ENCODE measurements at regions not wholly inside any gene's neighbourhood (a gene's known extent, or its start where the extent isn't known, plus 50 kb on each side); places are given as distances from the start of the nearest gene placed in this dataset.

DNA sequence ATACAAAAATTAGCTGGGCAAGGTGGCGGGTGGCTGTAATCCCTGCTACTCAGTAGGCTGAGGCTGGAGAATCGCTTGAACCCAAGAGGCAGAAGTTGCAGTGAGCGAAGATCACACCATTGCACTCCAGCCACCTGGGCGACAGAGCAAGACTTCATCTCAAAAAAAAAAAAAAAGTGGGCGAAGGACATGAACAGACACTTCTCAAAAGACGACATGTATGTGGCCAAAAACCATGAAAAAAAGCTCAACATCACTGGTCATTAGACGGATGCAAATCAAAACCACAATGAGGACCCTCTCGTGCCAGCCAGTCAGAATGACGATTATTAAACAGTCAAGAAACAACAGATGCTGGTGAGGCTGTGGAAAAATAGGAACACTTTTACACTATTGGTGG, 344.9 kb upstream of the JARID2 start:
- H3K36me3 ChIP-seq (ENCODE audit: control insufficient read depth in 1 of 2, insufficient read depth in 2 of 2, low read depth in 1 of 2, low read length in 2 of 2), result no peaks in the 10 kb centered on the region
- no peak overlapping the region for H2BK120ac ChIP-seq (ENCODE audit: low read depth, low read length)
- H3K27me3 ChIP-seq (ENCODE audit: control insufficient read depth in 1 of 2, insufficient read depth in 1 of 2, low read length in 2 of 2), result peaks cover 0 to 3% of the 10 kb centered on the region in 2 experiments
- H3K4ac ChIP-seq (ENCODE audit: low read depth in 1 of 2, low read length in 2 of 2), result no peak overlapping the region
- no peak overlapping the region for H3K14ac ChIP-seq (ENCODE audit: low read length in 2 of 2)
- no peak overlapping the region for H3K18ac ChIP-seq (ENCODE audit: low read depth in 1 of 2, low read length in 2 of 2)
- H3K79me1 ChIP-seq (replicated peaks; ENCODE audit: low read length, poor library complexity, severe bottlenecking), result no peaks in the 10 kb centered on the region
- H2BK5ac ChIP-seq (ENCODE audit: low read depth, low read length, poor library complexity, severe bottlenecking), result no peak overlapping the region
- no peak for DNase-seq
- no peak overlapping the region for H2BK12ac ChIP-seq (ENCODE audit: low read length in 2 of 2)
- H2AFZ ChIP-seq (ENCODE audit: low read depth, low read length), result no peak overlapping the region
- no peak overlapping the region for H4K91ac ChIP-seq (ENCODE audit: low read length)
- no peak overlapping the region for H4K8ac ChIP-seq (ENCODE audit: low read length)
- H3K4me1 ChIP-seq (ENCODE audit: control insufficient read depth, insufficient read depth, low read depth, low read length), result no peaks in the 10 kb centered on the region
- no peak overlapping the region for H3K27ac ChIP-seq (ENCODE audit: low read length, poor library complexity, severe bottlenecking)
- H3K9ac ChIP-seq (ENCODE audit: low read length), result no peak overlapping the region
- no peaks in the 10 kb centered on the region for H3K9me3 ChIP-seq (ENCODE audit: control insufficient read depth, low read length)
- H3K4me2 ChIP-seq (ENCODE audit: low read length, poor library complexity, severe bottlenecking), result no peak overlapping the region
- no peak overlapping the region for H3K23ac ChIP-seq (ENCODE audit: low read length in 2 of 2)
- WGBS, result 95% methylated on average over 9 of the region's 9 CpGs
- H2BK15ac ChIP-seq (ENCODE audit: low read depth, poor library complexity, severe bottlenecking), result no peak overlapping the region
- H3K4me3 ChIP-seq (ENCODE audit: insufficient read depth in 1 of 2, low read depth in 1 of 2, low read length in 2 of 2), result no peak overlapping the region
- H2AK5ac ChIP-seq (ENCODE audit: low read length, severe bottlenecking), result no peak overlapping the region

DNA sequence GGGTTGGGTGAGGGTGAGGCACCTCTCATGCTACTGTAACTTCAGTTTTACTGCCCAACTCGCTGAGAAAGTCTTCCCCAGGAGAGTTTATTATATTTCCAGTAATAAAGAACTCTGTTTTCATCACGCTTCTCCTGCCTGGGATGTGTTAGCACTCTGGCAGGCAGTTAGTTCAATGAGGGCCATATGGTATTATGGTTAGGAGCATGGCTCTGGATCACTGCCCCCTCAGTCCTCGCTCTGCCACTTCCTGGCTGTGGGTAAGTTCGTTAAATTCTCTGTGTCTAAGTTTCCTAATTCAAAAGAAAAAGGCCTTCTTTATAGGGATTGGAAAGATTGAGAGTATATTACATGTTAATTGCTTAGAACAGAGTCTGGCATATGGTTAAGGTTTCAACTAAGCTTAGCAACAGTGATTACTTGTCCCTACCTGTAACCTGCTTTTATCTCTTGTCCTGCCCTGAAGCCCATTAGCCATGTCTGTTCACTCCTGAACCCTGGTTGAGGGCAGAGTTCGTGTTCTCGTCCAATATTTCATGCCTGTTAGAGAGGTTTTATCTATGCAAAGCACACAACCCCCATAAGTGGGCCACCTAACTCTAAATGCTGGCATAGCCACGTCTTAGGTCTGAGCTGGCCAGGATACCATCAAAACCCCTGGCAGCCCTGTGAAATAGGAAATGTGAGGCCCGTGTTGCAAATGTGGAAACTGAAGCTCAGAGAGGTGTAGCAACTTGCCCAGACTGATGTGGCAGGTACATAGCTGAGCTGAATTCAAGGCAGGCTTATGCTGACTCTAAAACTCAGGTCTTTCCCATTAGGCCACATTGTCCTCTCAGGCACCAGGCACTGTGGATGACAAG, 342.5 kb upstream of the JARID2 start:
- Histone ChIP-seq H3K18ac (ENCODE audit: low read depth in 1 of 2, low read length in 2 of 2) (no peak overlapping the region), H3K27ac (ENCODE audit: low read length, poor library complexity, severe bottlenecking) (no peak overlapping the region), H3K4me2 (ENCODE audit: low read length, poor library complexity, severe bottlenecking) (no peak overlapping the region), H3K27me3 (ENCODE audit: control insufficient read depth in 1 of 2, insufficient read depth in 1 of 2, low read length in 2 of 2) (no peaks in the 10 kb centered on the region), H4K91ac (ENCODE audit: low read length) (no peak overlapping the region), H3K4me1 (ENCODE audit: control insufficient read depth, insufficient read depth, low read depth, low read length) (no peaks in the 10 kb centered on the region), H2BK15ac (ENCODE audit: low read depth, poor library complexity, severe bottlenecking) (no peak overlapping the region), H3K9ac (ENCODE audit: low read length) (no peak overlapping the region), H2BK12ac (ENCODE audit: low read length in 2 of 2) (no peak overlapping the region), H2AFZ (ENCODE audit: low read depth, low read length) (no peak overlapping the region), H3K36me3 (ENCODE audit: control insufficient read depth in 1 of 2, insufficient read depth in 2 of 2, low read depth in 1 of 2, low read length in 2 of 2) (no peaks in the 10 kb centered on the region), H3K23ac (ENCODE audit: low read length in 2 of 2) (no peak overlapping the region), H3K14ac (ENCODE audit: low read length in 2 of 2) (no peak overlapping the region), H2BK120ac (ENCODE audit: low read depth, low read length) (no peak overlapping the region), H4K8ac (ENCODE audit: low read length) (no peak overlapping the region), H3K4ac (ENCODE audit: low read depth in 1 of 2, low read length in 2 of 2) (no peak overlapping the region), H3K9me3 (ENCODE audit: control insufficient read depth, low read length) (no peaks in the 10 kb centered on the region), H2AK5ac (ENCODE audit: low read length, severe bottlenecking) (no peak overlapping the region), H3K79me1 (replicated peaks; ENCODE audit: low read length, poor library complexity, severe bottlenecking) (no peaks in the 10 kb centered on the region), H2BK5ac (ENCODE audit: low read depth, low read length, poor library complexity, severe bottlenecking) (no peak overlapping the region), H3K4me3 (ENCODE audit: insufficient read depth in 1 of 2, low read depth in 1 of 2, low read length in 2 of 2) (no peak overlapping the region)
- WGBS, result 92% methylated on average over 7 of the region's 8 CpGs
- no peak for DNase-seq

DNA sequence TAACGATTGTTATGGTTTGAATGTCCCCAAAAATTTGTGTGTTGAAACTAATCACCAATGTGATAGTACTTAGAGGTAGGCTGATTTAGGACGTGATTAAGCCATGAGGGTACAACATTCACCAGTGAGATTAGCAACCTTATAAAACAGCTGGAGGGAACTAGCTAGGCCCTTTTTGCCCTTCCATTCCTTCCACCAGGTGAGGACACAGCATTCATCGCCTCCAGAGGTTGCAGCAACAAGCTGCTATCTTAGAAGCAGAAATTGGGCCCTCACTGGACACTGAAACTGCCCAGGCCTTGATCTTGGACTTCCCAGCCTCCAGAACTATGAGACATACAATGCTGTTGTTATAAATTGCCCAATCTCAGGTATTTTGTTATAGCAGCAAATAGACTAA, 340.7 kb upstream of the JARID2 start:
- Histone ChIP-seq H4K8ac (ENCODE audit: low read length) (no peak overlapping the region), H2BK5ac (ENCODE audit: low read depth, low read length, poor library complexity, severe bottlenecking) (no peak overlapping the region), H2BK15ac (ENCODE audit: low read depth, poor library complexity, severe bottlenecking) (no peak overlapping the region), H3K79me1 (replicated peaks; ENCODE audit: low read length, poor library complexity, severe bottlenecking) (no peaks in the 10 kb centered on the region), H3K9ac (ENCODE audit: low read length) (no peak overlapping the region), H2AK5ac (ENCODE audit: low read length, severe bottlenecking) (no peak overlapping the region), H3K27me3 (ENCODE audit: control insufficient read depth in 1 of 2, insufficient read depth in 1 of 2, low read length in 2 of 2) (no peaks in the 10 kb centered on the region), H2BK120ac (ENCODE audit: low read depth, low read length) (no peak overlapping the region), H3K23ac (ENCODE audit: low read length in 2 of 2) (no peak overlapping the region), H2AFZ (ENCODE audit: low read depth, low read length) (no peak overlapping the region), H3K14ac (ENCODE audit: low read length in 2 of 2) (no peak overlapping the region), H2BK12ac (ENCODE audit: low read length in 2 of 2) (no peak overlapping the region), H3K4me1 (ENCODE audit: control insufficient read depth, insufficient read depth, low read depth, low read length) (no peaks in the 10 kb centered on the region), H3K9me3 (ENCODE audit: control insufficient read depth, low read length) (no peaks in the 10 kb centered on the region), H3K18ac (ENCODE audit: low read depth in 1 of 2, low read length in 2 of 2) (no peak overlapping the region), H3K36me3 (ENCODE audit: control insufficient read depth in 1 of 2, insufficient read depth in 2 of 2, low read depth in 1 of 2, low read length in 2 of 2) (no peaks in the 10 kb centered on the region), H3K4ac (ENCODE audit: low read depth in 1 of 2, low read length in 2 of 2) (no peak overlapping the region), H4K91ac (ENCODE audit: low read length) (no peak overlapping the region), H3K27ac (ENCODE audit: low read length, poor library complexity, severe bottlenecking) (no peak overlapping the region), H3K4me3 (ENCODE audit: insufficient read depth in 1 of 2, low read depth in 1 of 2, low read length in 2 of 2) (no peak overlapping the region), H3K4me2 (ENCODE audit: low read length, poor library complexity, severe bottlenecking) (no peak overlapping the region)
- 100% methylated on average over 2 of the region's 3 CpGs for WGBS
- DNase-seq, result no peak

DNA sequence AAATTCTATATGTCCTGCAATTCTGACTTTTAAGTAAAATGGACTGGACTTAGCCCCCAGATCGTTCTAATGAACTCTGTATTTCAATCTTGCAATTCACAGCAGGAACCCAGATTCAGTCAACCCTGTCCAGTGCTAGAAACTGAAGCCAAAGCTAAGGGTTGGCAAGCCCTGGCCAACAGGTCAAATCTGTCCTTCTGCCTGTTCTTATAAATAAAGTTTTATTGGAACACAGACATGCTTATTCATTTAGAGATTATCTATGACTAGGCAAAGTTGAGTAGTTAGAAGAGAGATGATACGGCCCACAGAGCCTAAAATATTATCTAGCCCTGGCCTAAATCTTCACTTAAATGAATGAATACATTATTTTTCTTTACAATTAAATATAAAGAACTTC, 339.2 kb upstream of the JARID2 start:
- 94% methylated on average over 1 of the region's 2 CpGs for WGBS
- Histone ChIP-seq H3K4me2 (ENCODE audit: low read length, poor library complexity, severe bottlenecking) (no peak overlapping the region), H3K23ac (ENCODE audit: low read length in 2 of 2) (no peak overlapping the region), H3K27me3 (ENCODE audit: control insufficient read depth in 1 of 2, insufficient read depth in 1 of 2, low read length in 2 of 2) (no peaks in the 10 kb centered on the region), H2BK5ac (ENCODE audit: low read depth, low read length, poor library complexity, severe bottlenecking) (no peak overlapping the region), H2AK5ac (ENCODE audit: low read length, severe bottlenecking) (no peak overlapping the region), H2BK15ac (ENCODE audit: low read depth, poor library complexity, severe bottlenecking) (no peak overlapping the region), H3K9ac (ENCODE audit: low read length) (no peak overlapping the region), H3K9me3 (ENCODE audit: control insufficient read depth, low read length) (no peaks in the 10 kb centered on the region), H3K4ac (ENCODE audit: low read depth in 1 of 2, low read length in 2 of 2) (no peak overlapping the region), H3K79me1 (replicated peaks; ENCODE audit: low read length, poor library complexity, severe bottlenecking) (no peaks in the 10 kb centered on the region), H3K4me3 (ENCODE audit: insufficient read depth in 1 of 2, low read depth in 1 of 2, low read length in 2 of 2) (no peak overlapping the region), H2BK120ac (ENCODE audit: low read depth, low read length) (no peak overlapping the region), H2BK12ac (ENCODE audit: low read length in 2 of 2) (no peak overlapping the region), H2AFZ (ENCODE audit: low read depth, low read length) (no peak overlapping the region), H3K27ac (ENCODE audit: low read length, poor library complexity, severe bottlenecking) (no peak overlapping the region), H4K91ac (ENCODE audit: low read length) (no peak overlapping the region), H3K14ac (ENCODE audit: low read length in 2 of 2) (no peak overlapping the region), H3K18ac (ENCODE audit: low read depth in 1 of 2, low read length in 2 of 2) (no peak overlapping the region), H3K36me3 (ENCODE audit: control insufficient read depth in 1 of 2, insufficient read depth in 2 of 2, low read depth in 1 of 2, low read length in 2 of 2) (no peaks in the 10 kb centered on the region), H4K8ac (ENCODE audit: low read length) (no peak overlapping the region), H3K4me1 (ENCODE audit: control insufficient read depth, insufficient read depth, low read depth, low read length) (no peaks in the 10 kb centered on the region)
- no peak for DNase-seq

Data from mesenchymal stem cell (in vitro differentiated cells and primary cell).